Endothelial cell (in vitro differentiated cells): ENCODE measurements at regions not wholly inside any gene's neighbourhood (a gene's known extent, or its start where the extent isn't known, plus 50 kb on each side); places are given as distances from the start of the nearest gene placed in this dataset.

Source experiments
- DNase-seq: peaks from one replicate; pipeline ENCODE4 v3.0.0; 2021; ENCODE audit warnings: low spot score
- H3K27ac Mint-ChIP-seq: one replicate; pipeline ENCODE4 v1.8.0; 2021; ENCODE audit warnings: mixed read lengths, inconsistent platforms; ENCODE audit not compliant: unreplicated experiment
- H3K27me3 Mint-ChIP-seq: one replicate; pipeline ENCODE4 v1.8.0; 2021; ENCODE audit warnings: mild to moderate bottlenecking, moderate library complexity, mixed read lengths, inconsistent platforms; ENCODE audit not compliant: unreplicated experiment
- H3K36me3 Mint-ChIP-seq: one replicate; pipeline ENCODE4 v1.8.0; 2021; ENCODE audit warnings: mild to moderate bottlenecking, low read depth, mixed read lengths, inconsistent platforms; ENCODE audit not compliant: unreplicated experiment
- H3K4me1 Mint-ChIP-seq: one replicate; pipeline ENCODE4 v1.8.0; 2021; ENCODE audit warnings: mild to moderate bottlenecking, mixed read lengths, inconsistent platforms; ENCODE audit not compliant: unreplicated experiment
- H3K4me3 Mint-ChIP-seq: one replicate; pipeline ENCODE4 v1.8.0; 2021; ENCODE audit warnings: mild to moderate bottlenecking, mixed read lengths, inconsistent platforms; ENCODE audit not compliant: unreplicated experiment
- H3K9me3 Mint-ChIP-seq: one replicate; pipeline ENCODE4 v1.8.0; 2021; ENCODE audit warnings: mixed read lengths, inconsistent platforms; ENCODE audit not compliant: unreplicated experiment
- TF ChIP-seq, protein P1 (sequence below): fragments of 200-600 bp; sonication (generic); IDR thresholded peaks from one replicate; pipeline ENCODE4 v1.5.0; 2021; ENCODE audit warnings: antibody characterized with exemption; ENCODE audit not compliant: unreplicated experiment

GRCh38 chr2:111657351-111657975 is 226.5 kb downstream of the ANAPC1 start:
- Mint-ChIP-seq H3K4me1 (no peaks in the 10 kb centered on the region), H3K36me3 (no peaks in the 10 kb centered on the region), H3K27ac (no peak overlapping the region), H3K9me3 (no peaks in the 10 kb centered on the region), H3K27me3 (peaks cover 7% of the 10 kb centered on the region), H3K4me3 (no peak overlapping the region)
- TF ChIP-seq, protein P1, sequence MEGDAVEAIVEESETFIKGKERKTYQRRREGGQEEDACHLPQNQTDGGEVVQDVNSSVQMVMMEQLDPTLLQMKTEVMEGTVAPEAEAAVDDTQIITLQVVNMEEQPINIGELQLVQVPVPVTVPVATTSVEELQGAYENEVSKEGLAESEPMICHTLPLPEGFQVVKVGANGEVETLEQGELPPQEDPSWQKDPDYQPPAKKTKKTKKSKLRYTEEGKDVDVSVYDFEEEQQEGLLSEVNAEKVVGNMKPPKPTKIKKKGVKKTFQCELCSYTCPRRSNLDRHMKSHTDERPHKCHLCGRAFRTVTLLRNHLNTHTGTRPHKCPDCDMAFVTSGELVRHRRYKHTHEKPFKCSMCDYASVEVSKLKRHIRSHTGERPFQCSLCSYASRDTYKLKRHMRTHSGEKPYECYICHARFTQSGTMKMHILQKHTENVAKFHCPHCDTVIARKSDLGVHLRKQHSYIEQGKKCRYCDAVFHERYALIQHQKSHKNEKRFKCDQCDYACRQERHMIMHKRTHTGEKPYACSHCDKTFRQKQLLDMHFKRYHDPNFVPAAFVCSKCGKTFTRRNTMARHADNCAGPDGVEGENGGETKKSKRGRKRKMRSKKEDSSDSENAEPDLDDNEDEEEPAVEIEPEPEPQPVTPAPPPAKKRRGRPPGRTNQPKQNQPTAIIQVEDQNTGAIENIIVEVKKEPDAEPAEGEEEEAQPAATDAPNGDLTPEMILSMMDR, result no peak
- no peak for DNase-seq

GRCh38 chr2:111659361-111660333 is 224.3 kb downstream of the ANAPC1 start:
- Mint-ChIP-seq H3K4me1 (no peaks in the 10 kb centered on the region), H3K27me3 (peaks cover 8% of the 10 kb centered on the region), H3K27ac (no peak overlapping the region), H3K36me3 (no peaks in the 10 kb centered on the region), H3K9me3 (no peaks in the 10 kb centered on the region), H3K4me3 (no peak overlapping the region)
- TF ChIP-seq, protein P1, result no peak
- DNase-seq, result no peak

DNA sequence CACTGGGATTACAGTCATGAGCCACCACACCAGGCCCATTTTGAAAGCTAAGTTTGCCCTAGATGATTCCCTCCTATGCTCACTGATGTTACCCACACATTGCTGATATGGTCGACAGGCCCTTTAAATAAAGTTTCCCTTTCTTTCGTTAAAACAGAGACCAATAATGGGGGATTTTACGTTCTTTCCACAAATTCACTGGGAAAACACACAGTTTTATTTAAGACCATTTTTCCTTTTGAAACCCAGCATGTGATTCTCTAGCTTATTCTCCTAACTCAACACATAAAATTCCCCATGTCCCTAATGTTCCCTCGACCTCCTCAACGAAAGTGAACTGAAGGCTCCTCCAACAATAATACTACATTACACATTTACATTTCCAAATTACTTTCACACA is 223.2 kb downstream of the ANAPC1 start:
- no peaks in the 10 kb centered on the region for H3K4me1 Mint-ChIP-seq
- TF ChIP-seq, protein P1, result no peak
- no peak overlapping the region for H3K4me3 Mint-ChIP-seq
- no peak overlapping the region for H3K27ac Mint-ChIP-seq
- no peak for DNase-seq
- H3K9me3 Mint-ChIP-seq, result no peaks in the 10 kb centered on the region
- peaks cover 6% of the 10 kb centered on the region for H3K27me3 Mint-ChIP-seq
- H3K36me3 Mint-ChIP-seq, result no peaks in the 10 kb centered on the region

- Mint-ChIP-seq H3K27me3 (peaks cover 6% of the 10 kb centered on the region), H3K4me3 (no peak overlapping the region), H3K4me1 (no peaks in the 10 kb centered on the region), H3K36me3 (no peaks in the 10 kb centered on the region), H3K27ac (no peak overlapping the region), H3K9me3 (no peaks in the 10 kb centered on the region)
- TF ChIP-seq, protein P1, result no peak
- DNase-seq, result no peak
These were observed 222.6 kb downstream of the ANAPC1 start for GRCh38 chr2:111661286-111661940.
